HG03439 (cell line): ENCODE measurements at regions not wholly inside any gene's neighbourhood (a gene's known extent, or its start where the extent isn't known, plus 50 kb on each side); places are given as distances from the start of the nearest gene placed in this dataset.
"Not testable (repeated sequence)": the region's sequence is repeated elsewhere in the genome, so short reads cannot be mapped to it uniquely, and the experiment has no call there.

Experiments
- ATAC-seq: cut with Tn5 transposase; IDR thresholded peaks from one replicate; pipeline ENCODE4 v1.9.1; 2021; ENCODE audit warnings: mild to moderate bottlenecking, moderate library complexity; ENCODE audit not compliant: unreplicated experiment

- ATAC-seq = no peak
Measured at GRCh38 chr14:87030197-87030596, 962.8 kb downstream of the GALC start.

- ATAC-seq = not testable (repeated sequence)
Measured at GRCh38 chr14:87020106-87020505, 972.9 kb downstream of the GALC start.

- no peak for ATAC-seq
Measured at GRCh38 chr14:87018294-87018693, 974.7 kb downstream of the GALC start.

- ATAC-seq = no peak
Measured at GRCh38 chr14:87017335-87017734, 975.6 kb downstream of the GALC start.

- ATAC-seq = no peak
Measured at GRCh38 chr14:87014856-87015255, 978.1 kb downstream of the GALC start.

GRCh38 chr14:87013583-87013982 is 979.4 kb downstream of the GALC start:
- ATAC-seq = no peak

GRCh38 chr14:87008965-87009364 is 984.0 kb downstream of the GALC start:
- ATAC-seq = no peak

GRCh38 chr14:87005280-87005679 is 987.7 kb downstream of the GALC start:
- ATAC-seq = no peak

GRCh38 chr14:87002776-87003175 is 990.2 kb downstream of the GALC start:
- no peak for ATAC-seq

- ATAC-seq = no peak
Measured at GRCh38 chr14:87001333-87001732, 991.6 kb downstream of the GALC start.

GRCh38 chr14:87000081-87000480 is 992.9 kb downstream of the GALC start:
- no peak for ATAC-seq

- ATAC-seq = no peak
Measured at GRCh38 chr14:86999036-86999435, 993.9 kb downstream of the GALC start.

GRCh38 chr14:86997271-86997670 is 995.7 kb downstream of the GALC start:
- ATAC-seq = no peak

- ATAC-seq = no peak
Measured at GRCh38 chr14:86990396-86990795, 1002.6 kb downstream of the GALC start.

- no peak for ATAC-seq
Measured at GRCh38 chr14:86989285-86989684, 1003.7 kb downstream of the GALC start.

- no peak for ATAC-seq
Measured at GRCh38 chr14:86987966-86988365, 1005.0 kb downstream of the GALC start.

GRCh38 chr14:86973177-86973576 is 1019.8 kb downstream of the GALC start:
- ATAC-seq = no peak

GRCh38 chr14:86971292-86971691 is 1021.7 kb downstream of the GALC start:
- no peak for ATAC-seq

- no peak for ATAC-seq
Measured at GRCh38 chr14:86961106-86961716, 1031.8 kb downstream of the GALC start.

- ATAC-seq = no peak
Measured at GRCh38 chr14:86955771-86956354, 1037.1 kb downstream of the GALC start.

GRCh38 chr14:86954623-86955022 is 1038.4 kb downstream of the GALC start:
- no peak for ATAC-seq

GRCh38 chr14:86946446-86946845 is 1046.5 kb downstream of the GALC start:
- no peak for ATAC-seq

GRCh38 chr14:86944434-86944833 is 1048.5 kb downstream of the GALC start:
- ATAC-seq = no peak
